IPS-15b (cell line): ENCODE measurements at regions not wholly inside any gene's neighbourhood (a gene's known extent, or its start where the extent isn't known, plus 50 kb on each side); places are given as distances from the start of the nearest gene placed in this dataset.

Experiments
- H3K27me3 ChIP-seq: one replicate; pipeline ENCODE4 v1.6.1; 2013; ENCODE audit warnings: low read length; ENCODE audit not compliant: control insufficient read depth, insufficient read depth
- H3K36me3 ChIP-seq: one replicate; pipeline ENCODE4 v1.6.1; 2013; ENCODE audit warnings: low read length; ENCODE audit not compliant: control insufficient read depth, insufficient read depth
- H3K4me1 ChIP-seq: one replicate; pipeline ENCODE4 v1.6.1; 2013; ENCODE audit warnings: mild to moderate bottlenecking, low read length; ENCODE audit not compliant: control insufficient read depth, insufficient read depth
- H3K4me3 ChIP-seq: one replicate; pipeline ENCODE4 v1.5.1; 2013; ENCODE audit warnings: low read depth, low read length
- H3K9ac ChIP-seq: one replicate; pipeline ENCODE4 v1.6.1; 2013; ENCODE audit warnings: low read depth, mild to moderate bottlenecking, low read length
- H3K9me3 ChIP-seq: one replicate; pipeline ENCODE4 v1.6.1; 2013; ENCODE audit warnings: mild to moderate bottlenecking, low read length; ENCODE audit not compliant: control insufficient read depth, insufficient read depth

DNA sequence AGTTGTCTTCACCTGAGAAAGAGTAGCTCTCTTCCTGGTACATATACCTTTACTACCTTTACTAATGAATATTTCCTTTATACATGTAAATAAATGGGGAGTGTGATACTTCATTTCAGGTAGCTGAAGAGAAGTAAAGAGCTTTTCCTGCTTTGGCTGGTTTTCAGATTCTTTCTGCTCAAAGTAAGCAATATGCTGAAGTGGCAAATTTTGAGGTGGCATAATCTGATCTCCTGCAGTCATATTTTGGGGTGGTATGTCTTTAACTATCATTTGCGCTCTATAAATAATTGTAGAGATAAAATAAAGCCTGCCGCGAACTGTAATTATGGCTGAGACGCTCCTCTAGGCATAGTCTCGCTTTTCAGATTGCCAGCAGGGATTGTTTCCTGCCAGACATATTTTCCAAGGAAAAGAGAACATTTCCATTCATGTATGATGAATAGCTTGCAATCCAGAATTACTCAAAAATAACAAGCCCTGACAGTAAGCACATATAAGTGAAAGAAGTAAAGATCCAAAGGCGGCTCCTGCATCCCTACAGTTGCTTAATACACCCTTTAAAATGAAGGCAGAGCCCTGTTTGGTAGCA, 200.7 kb downstream of the C12orf50 start:
- H3K36me3 ChIP-seq = no peaks in the 10 kb centered on the region
- H3K4me3 ChIP-seq = no peak overlapping the region
- H3K4me1 ChIP-seq = no peaks in the 10 kb centered on the region
- H3K27me3 ChIP-seq = no peaks in the 10 kb centered on the region
- H3K9ac ChIP-seq = no peak overlapping the region
- H3K9me3 ChIP-seq = no peaks in the 10 kb centered on the region

DNA sequence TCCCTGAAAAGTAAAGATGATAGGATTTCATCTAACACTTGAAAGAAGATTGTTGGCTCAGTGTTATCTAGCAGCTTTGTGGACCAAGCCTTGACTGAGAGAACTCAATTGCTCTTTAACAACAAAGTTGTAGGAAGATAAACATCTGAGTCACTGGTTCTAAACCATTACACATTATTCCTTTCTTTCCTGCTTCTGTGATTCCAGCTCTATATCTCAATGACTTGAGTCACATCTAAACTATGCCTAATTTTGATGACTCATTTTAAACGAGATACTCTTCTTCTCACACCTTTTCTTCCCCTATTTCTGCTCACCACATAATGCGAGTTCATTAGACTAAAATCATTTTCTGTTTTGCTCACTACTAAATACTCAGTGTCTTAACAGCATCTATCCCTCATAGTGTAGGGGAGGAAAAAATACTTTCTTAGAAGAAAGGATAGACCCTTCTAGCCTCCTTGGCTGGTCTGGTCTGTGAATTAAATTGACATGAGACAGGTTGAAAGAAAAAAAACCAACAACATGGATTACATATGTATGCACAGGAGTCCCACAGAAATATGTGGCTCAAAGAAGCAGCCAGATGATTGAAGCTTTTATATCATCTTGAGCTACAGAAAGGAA, 201.4 kb downstream of the C12orf50 start:
- Histone ChIP-seq H3K4me1 (no peaks in the 10 kb centered on the region), H3K27me3 (no peaks in the 10 kb centered on the region), H3K9me3 (no peaks in the 10 kb centered on the region), H3K36me3 (no peaks in the 10 kb centered on the region), H3K4me3 (no peak overlapping the region), H3K9ac (no peak overlapping the region)

DNA sequence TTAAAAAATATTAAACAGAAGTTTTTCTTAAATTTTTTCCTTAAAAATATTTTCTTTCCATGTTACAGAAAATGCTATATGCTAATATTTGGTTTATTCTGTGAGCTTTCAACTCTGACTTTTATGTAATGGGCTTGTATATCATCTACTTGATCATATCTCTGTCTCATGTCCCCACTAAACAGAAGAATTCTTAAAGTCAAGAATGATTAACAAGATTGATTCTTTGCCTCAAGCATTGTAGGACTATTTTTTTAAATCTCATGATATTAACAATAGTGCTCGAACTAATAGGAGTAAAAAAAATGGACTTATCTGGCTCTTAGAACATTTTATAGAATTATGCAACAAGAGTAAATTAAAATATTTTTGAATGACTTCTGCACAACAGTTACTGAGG, 206.3 kb downstream of the C12orf50 start:
- no peaks in the 10 kb centered on the region for H3K27me3 ChIP-seq
- no peaks in the 10 kb centered on the region for H3K9me3 ChIP-seq
- H3K36me3 ChIP-seq = no peaks in the 10 kb centered on the region
- no peaks in the 10 kb centered on the region for H3K4me1 ChIP-seq
- H3K9ac ChIP-seq = no peak overlapping the region
- no peak overlapping the region for H3K4me3 ChIP-seq

DNA sequence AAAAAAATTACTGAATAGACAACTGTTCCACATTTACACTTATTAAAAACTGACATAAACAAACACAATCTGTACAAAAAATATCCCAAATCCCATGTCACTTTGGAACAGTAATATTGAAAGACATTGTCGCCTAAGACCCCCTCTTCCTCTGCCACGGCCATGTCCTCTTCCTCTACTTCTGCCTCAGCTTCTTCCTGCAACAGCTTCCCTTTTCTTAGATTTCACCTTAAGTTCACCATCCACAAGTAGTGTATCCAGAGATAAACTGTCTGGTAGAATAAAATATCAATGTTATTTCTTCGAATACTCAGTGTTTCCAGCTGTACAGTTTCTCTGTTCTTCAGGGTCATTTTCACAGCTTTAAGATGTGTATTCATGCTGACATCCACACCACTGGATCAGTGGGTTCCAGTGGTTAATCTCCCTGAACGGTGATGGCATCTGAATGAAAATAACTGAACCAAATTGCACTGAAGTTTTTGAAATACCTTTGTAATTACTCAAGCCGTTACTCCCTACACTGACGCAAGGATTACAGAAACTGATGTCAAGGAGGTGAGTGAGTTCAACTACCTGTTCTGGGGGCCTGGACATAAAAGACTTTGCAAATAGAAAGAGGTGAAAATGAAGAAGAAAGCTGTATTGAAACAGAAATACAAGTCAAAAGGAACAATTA, 208.5 kb downstream of the C12orf50 start:
- H3K4me3 ChIP-seq = no peak overlapping the region
- no peak overlapping the region for H3K9ac ChIP-seq
- H3K27me3 ChIP-seq = no peaks in the 10 kb centered on the region
- H3K36me3 ChIP-seq = no peaks in the 10 kb centered on the region
- no peaks in the 10 kb centered on the region for H3K4me1 ChIP-seq
- H3K9me3 ChIP-seq = no peaks in the 10 kb centered on the region

DNA sequence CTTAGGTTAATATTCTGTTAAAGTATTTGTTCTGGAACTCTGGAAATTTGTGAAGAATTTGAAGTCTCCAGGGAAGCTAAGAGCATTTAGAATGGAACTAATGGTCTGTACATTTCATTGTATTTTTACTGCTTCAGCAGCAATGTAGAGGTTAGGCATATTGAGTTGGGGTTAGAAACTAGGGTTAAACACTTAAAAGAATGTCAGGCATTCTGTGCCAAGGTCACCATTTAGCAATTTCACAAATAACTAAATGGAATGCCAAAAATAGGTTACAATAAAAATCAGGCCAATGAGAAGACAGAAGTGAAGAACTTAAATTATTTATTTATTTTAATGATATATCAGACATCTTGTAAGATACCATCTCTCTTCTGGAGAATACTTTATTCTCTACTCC, 210.8 kb downstream of the C12orf50 start:
- Histone ChIP-seq H3K9me3 (peaks cover 5% of the 10 kb centered on the region), H3K4me1 (no peaks in the 10 kb centered on the region), H3K36me3 (no peaks in the 10 kb centered on the region), H3K27me3 (no peaks in the 10 kb centered on the region), H3K9ac (no peak overlapping the region), H3K4me3 (no peak overlapping the region)

DNA sequence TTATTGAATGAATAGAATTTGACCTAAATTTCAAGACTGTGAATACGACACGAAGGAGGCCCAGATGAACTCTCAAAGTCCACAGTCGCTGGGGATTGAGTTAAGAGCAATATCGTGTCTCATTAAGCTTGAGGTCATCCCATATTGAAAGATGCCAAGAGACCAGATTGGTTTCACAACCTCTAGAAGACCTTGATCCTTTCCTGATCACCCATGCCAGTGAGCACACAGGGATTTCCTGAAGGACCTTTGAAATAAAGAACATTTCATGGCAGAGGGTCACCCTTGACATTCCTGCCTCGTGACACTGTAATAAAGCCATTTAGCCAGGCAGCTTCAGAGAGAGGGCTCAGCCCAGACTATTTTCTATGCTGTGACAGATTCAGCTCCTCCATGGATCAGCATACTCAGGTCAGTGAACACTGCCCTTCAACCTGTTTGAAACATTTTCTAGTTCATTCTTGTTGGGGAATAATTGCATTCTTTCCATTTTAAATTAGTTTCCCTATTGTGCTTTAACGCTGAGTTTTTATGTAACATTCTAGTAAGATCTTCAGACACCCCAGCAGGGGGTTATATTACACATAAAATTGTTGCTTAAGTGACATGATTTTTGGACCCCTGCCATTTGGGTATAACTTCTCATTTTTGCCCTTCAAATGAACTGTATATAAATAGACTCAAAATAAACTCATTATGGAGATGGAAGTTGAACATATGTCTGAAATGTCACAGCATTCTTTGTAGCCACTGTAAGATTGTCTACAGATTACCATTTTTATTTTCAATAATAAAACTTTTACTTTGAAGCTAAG, 213.2 kb downstream of the C12orf50 start:
- H3K4me1 ChIP-seq = no peaks in the 10 kb centered on the region
- H3K36me3 ChIP-seq = no peaks in the 10 kb centered on the region
- no peak overlapping the region for H3K9ac ChIP-seq
- no peak overlapping the region for H3K4me3 ChIP-seq
- no peaks in the 10 kb centered on the region for H3K27me3 ChIP-seq
- H3K9me3 ChIP-seq = peaks cover 5% of the 10 kb centered on the region

DNA sequence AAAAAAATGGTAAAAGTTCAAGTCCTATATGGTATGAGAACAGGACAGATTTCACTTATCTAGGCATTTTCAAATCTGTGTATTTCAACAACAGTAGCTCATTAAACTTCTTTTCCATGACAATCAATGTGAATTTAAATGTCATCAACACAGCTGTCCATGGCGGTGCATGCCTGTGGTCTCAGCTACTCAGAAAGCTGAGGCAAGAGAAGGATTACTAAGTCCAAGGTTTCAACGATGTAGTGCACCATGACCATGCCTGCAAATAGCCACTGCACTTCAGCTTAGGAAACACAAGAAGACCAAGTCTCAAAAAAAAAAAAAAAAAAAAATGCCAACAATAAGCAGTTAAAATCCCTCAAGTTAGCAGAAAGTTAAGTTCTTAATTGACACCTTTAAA, 214.6 kb downstream of the C12orf50 start:
- Histone ChIP-seq H3K4me1 (no peaks in the 10 kb centered on the region), H3K9ac (no peak overlapping the region), H3K36me3 (no peaks in the 10 kb centered on the region), H3K27me3 (no peaks in the 10 kb centered on the region), H3K4me3 (no peak overlapping the region), H3K9me3 (peaks cover 5% of the 10 kb centered on the region)

DNA sequence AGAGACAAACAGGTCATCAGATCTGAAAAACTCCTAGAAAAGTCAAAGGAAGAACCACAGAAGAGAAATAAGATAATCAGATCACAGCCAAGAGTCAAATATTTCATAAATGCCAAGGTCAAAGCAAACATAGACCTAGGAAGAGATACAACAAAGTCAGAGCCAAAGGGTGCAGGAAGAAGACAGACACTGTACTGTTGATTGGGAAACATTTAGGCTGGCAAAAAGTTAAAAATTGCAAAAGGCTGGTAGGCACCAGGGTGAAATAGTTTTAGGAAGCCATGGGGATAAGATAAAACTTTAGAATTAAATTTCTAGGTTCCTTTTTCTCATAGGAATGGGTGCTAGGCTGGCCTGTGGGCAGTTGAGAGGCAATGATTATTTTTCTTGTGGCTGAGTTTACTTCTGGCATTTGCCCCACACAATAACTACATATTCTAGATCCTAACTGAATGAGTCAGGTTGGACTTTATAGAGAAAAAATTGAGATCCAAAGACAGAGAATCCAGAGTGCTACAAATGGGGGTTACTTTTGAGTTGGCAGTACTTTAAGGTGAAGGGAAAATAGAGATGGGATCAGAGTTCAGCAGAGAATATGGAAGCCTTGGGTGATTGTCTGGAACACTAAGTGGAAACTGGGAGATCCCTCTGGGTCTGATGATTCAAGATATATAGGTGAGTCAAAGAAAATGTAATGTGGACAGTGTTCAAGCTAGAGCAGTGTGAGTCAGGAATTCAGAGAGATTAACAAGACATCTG, 215.5 kb downstream of the C12orf50 start:
- Histone ChIP-seq H3K27me3 (no peaks in the 10 kb centered on the region), H3K9me3 (peaks cover 5% of the 10 kb centered on the region), H3K36me3 (no peaks in the 10 kb centered on the region), H3K4me3 (no peak overlapping the region), H3K4me1 (no peaks in the 10 kb centered on the region), H3K9ac (no peak overlapping the region)

DNA sequence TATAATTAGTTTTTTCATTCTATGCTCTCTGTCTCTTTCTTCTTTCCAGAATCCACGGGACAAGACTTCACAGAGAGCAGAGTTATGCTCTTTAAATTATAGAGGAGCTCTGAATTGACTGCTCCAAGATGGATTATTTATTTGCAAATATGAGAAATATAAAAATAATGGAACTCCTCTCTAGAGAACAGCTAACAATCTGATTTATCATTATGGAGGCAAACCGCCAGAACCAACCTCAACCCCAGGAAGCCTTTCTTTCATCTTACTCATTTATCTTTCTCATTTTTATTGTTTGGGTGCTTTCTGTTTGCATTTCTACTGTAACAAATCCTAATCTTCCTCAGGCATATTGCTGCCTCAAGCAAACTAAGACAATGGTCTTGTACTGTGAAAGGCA, 216.5 kb downstream of the C12orf50 start:
- H3K36me3 ChIP-seq = no peaks in the 10 kb centered on the region
- no peaks in the 10 kb centered on the region for H3K4me1 ChIP-seq
- H3K9me3 ChIP-seq = peaks cover 5% of the 10 kb centered on the region
- no peak overlapping the region for H3K4me3 ChIP-seq
- no peaks in the 10 kb centered on the region for H3K27me3 ChIP-seq
- no peak overlapping the region for H3K9ac ChIP-seq

DNA sequence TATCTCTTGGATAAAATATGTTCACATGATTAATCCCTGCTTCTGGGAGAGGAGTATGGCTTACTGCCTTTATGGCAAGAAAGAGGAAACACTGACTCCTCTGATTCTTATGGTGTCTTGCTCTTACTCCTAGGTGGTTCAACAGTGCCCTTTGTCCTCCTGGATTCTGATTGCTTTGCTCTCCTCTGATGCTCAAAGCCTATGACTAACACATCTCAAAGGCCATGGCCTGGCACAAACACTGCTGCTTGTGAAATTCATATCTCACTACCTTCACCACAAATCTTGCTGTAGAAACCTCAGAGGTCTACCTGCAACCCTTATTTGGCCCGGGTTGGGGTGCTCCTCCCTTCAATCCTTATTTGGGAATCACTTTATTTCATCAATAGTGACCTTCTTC, 217.2 kb downstream of the C12orf50 start:
- Histone ChIP-seq H3K9me3 (peaks cover 5% of the 10 kb centered on the region), H3K36me3 (no peaks in the 10 kb centered on the region), H3K27me3 (no peaks in the 10 kb centered on the region), H3K9ac (no peak overlapping the region), H3K4me3 (no peak overlapping the region), H3K4me1 (no peaks in the 10 kb centered on the region)

DNA sequence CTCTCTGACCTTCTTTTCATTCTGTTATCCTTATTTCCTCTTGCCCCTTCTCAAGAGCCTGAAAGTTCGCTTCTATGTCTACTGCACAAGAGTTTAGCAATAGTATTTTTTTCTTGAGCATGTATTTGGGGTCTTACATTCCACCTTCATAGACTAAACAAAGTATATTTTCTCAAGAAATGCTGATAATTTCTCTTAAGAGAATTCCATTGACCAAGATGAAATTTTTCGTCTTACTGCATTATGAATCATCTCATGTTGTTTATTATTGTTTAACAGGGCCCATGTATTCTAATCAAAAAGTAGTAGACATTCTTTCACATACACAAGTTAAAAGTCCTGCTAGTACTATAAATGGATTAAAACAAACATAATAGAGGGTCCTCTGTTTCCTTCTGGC, 219.3 kb downstream of the C12orf50 start:
- H3K27me3 ChIP-seq = no peaks in the 10 kb centered on the region
- no peak overlapping the region for H3K4me3 ChIP-seq
- no peaks in the 10 kb centered on the region for H3K4me1 ChIP-seq

More for the DNA sequence above, 219.3 kb downstream of the C12orf50 start:
- H3K36me3 ChIP-seq = no peaks in the 10 kb centered on the region
- H3K9ac ChIP-seq = no peak overlapping the region
- H3K9me3 ChIP-seq = no peaks in the 10 kb centered on the region
